K562 (cell line): ENCODE measurements at regions not wholly inside any gene's neighbourhood (a gene's known extent, or its start where the extent isn't known, plus 50 kb on each side); places are given as distances from the start of the nearest gene placed in this dataset.
A peak's percentile ranks its signal among the peaks of the same experiment; 100 is the strongest.

Source experiments
- ATAC-seq: fragments of 200-7000 bp; cut with Tn5 transposase; 3 replicates; pipeline ENCODE4 v1.9.1; 2020; ENCODE audit warnings: moderate library complexity
- BruUV-seq: library from RNA; stranded (reverse); fragments of 400-500 nt; replicated peaks from 2 replicates; lab custom pipeline; 2021; lab: Mats Ljungman, UMichigan
- CTCF ChIA-PET: fragments of 300-600 bp; formaldehyde crosslinking; extraction: SDS; loops from one replicate; lab custom pipeline; 2021; ENCODE audit warnings: low intra/inter-chr PET ratio; lab: Yijun Ruan, JAX
- POLR2A ChIA-PET: fragments of 300-600, 350-650 bp; sonication (Branson Sonifier 250); formaldehyde crosslinking; extraction: SDS; loops from one replicate; lab custom pipeline; 2021; ENCODE audit warnings: antibody characterized with exemption, inconsistent platforms; lab: Yijun Ruan, JAX
- DNase-seq, 4 experiments: peaks; one replicate each; pipeline versions ENCODE4 v3.0.0 to v3.0.0-alpha.2; 2011 to 2018; ENCODE audit warnings: low spot score in 3 of 4, mixed read lengths in 3 of 4; ENCODE audit errors: extremely low read depth in 1 of 4
- FAIRE-seq: peaks from 2 replicates; lab custom pipeline; 2011; peaks lifted over from hg19 to GRCh38; lab: Jason Lieb, UNC
- H2AFZ ChIP-seq: 2 replicates; pipeline ENCODE4 v1.6.0; 2011; ENCODE audit warnings: low read depth, low read length, control low read depth, inconsistent platforms
- H3K27ac ChIP-seq: fragments of 200-600 bp; 3 replicates; pipeline ENCODE4 v1.8.0; 2011; ENCODE audit warnings: low read depth, mild to moderate bottlenecking, control low read depth, inconsistent platforms, low read length, moderate library complexity, mixed read lengths; ENCODE audit errors: extremely low read depth
- H3K27me3 ChIP-seq, 2 experiments: fragments of 300-600 bp in 1 of 2; 2 replicates in 1 of 2; 3 replicates in 1 of 2; pipeline versions ENCODE4 v1.6.0 to v1.8.0; 2011; ENCODE audit warnings: inconsistent platforms in 2 of 2, low read length in 2 of 2, mild to moderate bottlenecking in 1 of 2, mixed read lengths in 1 of 2, moderate library complexity in 1 of 2; ENCODE audit not compliant: control insufficient read depth in 2 of 2, insufficient read depth in 2 of 2
- H3K36me3 ChIP-seq: fragments of 300-600 bp; 3 replicates; pipeline ENCODE4 v1.8.0; 2011; ENCODE audit warnings: mild to moderate bottlenecking, low read length, inconsistent platforms; ENCODE audit not compliant: control insufficient read depth, insufficient read depth
- H3K4me1 ChIP-seq, 2 experiments: fragments of 200-600 bp in 1 of 2; replicated peaks in 1 of 2; 2 replicates in 1 of 2; 3 replicates in 1 of 2; pipeline versions ENCODE4 v1.5.1 to v1.8.0; 2011; ENCODE audit warnings: inconsistent platforms in 2 of 2, low read length in 2 of 2, mild to moderate bottlenecking in 1 of 2, mixed read lengths in 1 of 2, moderate library complexity in 1 of 2; ENCODE audit not compliant: control insufficient read depth in 2 of 2, insufficient read depth in 2 of 2
- H3K4me2 ChIP-seq: 2 replicates; pipeline ENCODE4 v1.6.1; 2011; ENCODE audit warnings: low read length, control low read depth, inconsistent platforms, mixed read lengths; ENCODE audit not compliant: insufficient read depth
- H3K4me3 ChIP-seq: fragments of 200-600 bp; sonication (generic), shearing (Covaris generic); 2 replicates; pipeline ENCODE4 v1.5.1; 2016; ENCODE audit warnings: control low read depth, inconsistent platforms
- H3K79me2 ChIP-seq: fragments of 200-600 bp; 3 replicates; pipeline ENCODE4 v1.8.0; 2011; ENCODE audit warnings: low read length, inconsistent platforms; ENCODE audit not compliant: control insufficient read depth, insufficient read depth
- H3K9ac ChIP-seq, 2 experiments: 2 replicates each; pipeline versions ENCODE4 v1.6.0 to v1.6.1; 2011; ENCODE audit warnings: low read depth in 2 of 2, low read length in 2 of 2, control low read depth in 1 of 2, inconsistent platforms in 1 of 2, mild to moderate bottlenecking in 1 of 2, mixed read lengths in 1 of 2; ENCODE audit not compliant: insufficient read depth in 1 of 2
- H3K9me1 ChIP-seq: one replicate; pipeline ENCODE4 v1.6.0; 2011; ENCODE audit warnings: inconsistent platforms, mild to moderate bottlenecking, low read length, moderate library complexity; ENCODE audit not compliant: control insufficient read depth, insufficient read depth
- H3K9me3 ChIP-seq: replicated peaks from 2 replicates; pipeline ENCODE4 v1.5.1; 2011; ENCODE audit warnings: low read depth, low read length, inconsistent platforms; ENCODE audit not compliant: control insufficient read depth, insufficient read depth
- H4K20me1 ChIP-seq: replicated peaks from 2 replicates; pipeline ENCODE4 v1.6.1; 2011; ENCODE audit warnings: low read length, inconsistent platforms, mixed read lengths; ENCODE audit not compliant: control insufficient read depth, insufficient read depth
- BRF2 ChIP-seq: IDR thresholded peaks from 3 replicates; pipeline ENCODE4 v1.6.1; 2011; ENCODE audit warnings: borderline replicate concordance, mild to moderate bottlenecking; ENCODE audit not compliant: insufficient read length, insufficient read depth
- CBX5 ChIP-seq: IDR thresholded peaks from 2 replicates; pipeline ENCODE4 v1.6.1; 2014; ENCODE audit warnings: low read depth, borderline replicate concordance
- CTCF ChIP-seq, 3 experiments: IDR thresholded peaks in 2 of 3; conservative IDR thresholded peaks in 1 of 3; 2 replicates each; pipeline ENCODE4 v1.5.1; 2011 to 2012; ENCODE audit warnings: low read length in 3 of 3, mild to moderate bottlenecking in 3 of 3, control low read depth in 2 of 3, improper control_type of control experiment in 1 of 3, inconsistent platforms in 1 of 3, low read depth in 1 of 3, mixed read lengths in 1 of 3, moderate library complexity in 1 of 3; ENCODE audit not compliant: insufficient read depth in 2 of 3
- EWSR1 ChIP-seq: fragments of 450-650 bp; IDR thresholded peaks from 2 replicates; pipeline ENCODE4 v1.6.1; 2018; ENCODE audit warnings: borderline replicate concordance, mild to moderate bottlenecking, low read depth, moderate library complexity; ENCODE audit not compliant: partially characterized antibody
- IFI16 ChIP-seq: fragments of 250-450 bp; sonication (Bioruptor Pico); IDR thresholded peaks from 2 replicates; pipeline ENCODE4 v2.1.2; 2022; ENCODE audit warnings: mild to moderate bottlenecking, inconsistent platforms
- LCOR ChIP-seq: sonication (generic); formaldehyde crosslinking; IDR thresholded peaks from 2 replicates; pipeline ENCODE4 v1.8.0; 2022; ENCODE audit warnings: mild to moderate bottlenecking, missing genetic modification reagents
- NBN ChIP-seq: fragments of 450-650 bp; IDR thresholded peaks from 2 replicates; pipeline ENCODE4 v1.6.1; 2016; ENCODE audit warnings: low read depth, mild to moderate bottlenecking
- RHOXF2B ChIP-seq: fragments of 250-450 bp; sonication (Bioruptor Pico); conservative IDR thresholded peaks from 2 replicates; pipeline ENCODE4 v1.5.1; 2021
- SMAD3 ChIP-seq: fragments of 450-650 bp; formaldehyde crosslinking; conservative IDR thresholded peaks from 2 replicates; pipeline ENCODE4 v1.4.0; 2020; ENCODE audit warnings: mild to moderate bottlenecking
- SRSF1 ChIP-seq: fragments of 200-400 bp; formaldehyde crosslinking; IDR thresholded peaks from 2 replicates; pipeline ENCODE4 v1.6.1; 2017; ENCODE audit warnings: mild to moderate bottlenecking, low read depth, low read length, moderate library complexity
- ZFP91 ChIP-seq: sonication (generic); formaldehyde crosslinking; IDR thresholded peaks from 2 replicates; pipeline ENCODE4 v1.8.0; 2022; ENCODE audit warnings: mild to moderate bottlenecking, missing genetic modification reagents
- WGBS: fragments of 100-300 bp; shearing (Covaris generic); methylation state at CpG from one replicate; pipeline ENCODE4 v1.1.6; 2016; ENCODE audit warnings: low coverage, mixed read lengths; ENCODE audit not compliant: insufficient coverage; ENCODE audit errors: missing lambda C conversion rate; 5-methylcytosine and 5-hydroxymethylcytosine counted together
- in situ Hi-C: fragments of 300-500 bp; cut with MboI; formaldehyde crosslinking; loops from 4 replicates; pipeline ENCODE4 v1.15.0; 2018; ENCODE audit warnings: inconsistent platforms, mixed read lengths
- intact Hi-C: fragments of 100-400 bp; cut with micrococcal nuclease; formaldehyde crosslinking; loops from 2 replicates; pipeline ENCODE4 v1.14.2; 2022

- ChIA-PET POLR2A (interaction anchor here (1.0 kb wide), 1 partner anchor 11 kb away, joined by 3 read pairs; no protein-coding TSS in a partner anchor), CTCF (interaction anchor here (1.1 to 1.3 kb wide), 2 partner anchors 256 to 439 kb away, joined by 3 to 7 read pairs; no protein-coding TSS in a partner anchor)
- Histone ChIP-seq H3K4me1 (no peaks in the 10 kb centered on the region), H3K4me2 (no peak overlapping the region), H3K27ac (no peak overlapping the region), H3K36me3 (no peaks in the 10 kb centered on the region), H4K20me1 (no peaks in the 10 kb centered on the region), H3K27me3 (no peaks in the 10 kb centered on the region; a peak in 1 of 5 replicates), H3K9me3 (no peaks in the 10 kb centered on the region), H3K9ac (no peak overlapping the region), H3K9me1 (no peaks in the 10 kb centered on the region), H2AFZ (no peak overlapping the region), H3K79me2 (no peaks in the 10 kb centered on the region), H3K4me3 (no peak overlapping the region)
- DNase-seq: peak; percentile 9 to 56 (median 12)
- in situ Hi-C loops (loop anchor here (25.0 kb wide), 1 partner anchor 441 kb away; no protein-coding TSS in a partner anchor), intact Hi-C loops (loop anchor here (1.0 to 10.0 kb wide), 3 partner anchors 282 to 674 kb away; no protein-coding TSS in a partner anchor)
- FAIRE-seq: peak; percentile 42
- peak; percentile 86 for ATAC-seq
- 0% methylated on average over 1 of the region's 1 CpG for WGBS
- no TSS peak for BruUV-seq
- no peak for TF ChIP-seq SRSF1
- TF ChIP-seq RHOXF2B: no peak
- no peak for TF ChIP-seq ZFP91 (CRISPR knock-in tag)
- no peak for TF ChIP-seq BRF2
- no peak for TF ChIP-seq CBX5
- TF ChIP-seq EWSR1: no peak
- TF ChIP-seq IFI16 (CRISPR knock-in tag): no peak
- no peak for TF ChIP-seq NBN
- peak; percentile 40 to 59 (median 51) for TF ChIP-seq CTCF (IDR thresholded peaks at IDR 0.05 in 2 of 3, conservative IDR thresholded peaks at IDR 0.05 in 1 of 3; ENCODE audit: insufficient read depth in 2 of 3, low read depth in 1 of 3, low read length in 3 of 3)
- no peak for TF ChIP-seq SMAD3 (CRISPR knock-in tag)
- TF ChIP-seq LCOR (CRISPR knock-in tag): no peak
Observed at GRCh38 chr4:71270901-71271300, 67.9 kb upstream of the SLC4A4 start.
